IMR-90 (cell line): ENCODE measurements at regions not wholly inside any gene's neighbourhood (a gene's known extent, or its start where the extent isn't known, plus 50 kb on each side); places are given as distances from the start of the nearest gene placed in this dataset.

Source experiments
- ATAC-seq: fragments of 200-7000 bp; cut with Tn5 transposase; 2 replicates; pipeline ENCODE4 v1.9.1; 2020; ENCODE audit warnings: low read depth, mild to moderate bottlenecking, moderate library complexity
- BruUV-seq: library from RNA; stranded (reverse); fragments of 400-500 nt; replicated peaks from 2 replicates; lab custom pipeline; 2021; lab: Mats Ljungman, UMichigan
- CTCF ChIA-PET: fragments of 300-600 bp; formaldehyde crosslinking; extraction: SDS; loops from one replicate; lab custom pipeline; 2021; ENCODE audit warnings: antibody characterized with exemption; lab: Yijun Ruan, JAX
- POLR2A ChIA-PET: fragments of 300-600 bp; sonication (Branson Sonifier 250); formaldehyde crosslinking; loops from one replicate; lab custom pipeline; 2022; ENCODE audit warnings: antibody characterized with exemption; ENCODE audit not compliant: unreplicated experiment; lab: Charles Lee
- DNase-seq: peaks from one replicate; pipeline ENCODE4 v3.0.0; 2013
- H2AFZ ChIP-seq: replicated peaks from 2 replicates; pipeline ENCODE3; 2013; ENCODE audit warnings: low read length, mild to moderate bottlenecking; ENCODE audit not compliant: poor library complexity
- H2AK5ac ChIP-seq: 2 replicates; pipeline ENCODE4 v1.6.1; 2013; ENCODE audit warnings: low read depth, low read length, inconsistent platforms
- H2AK9ac ChIP-seq: replicated peaks from 2 replicates; pipeline ENCODE3; 2013; ENCODE audit warnings: mild to moderate bottlenecking, low read depth, low read length, moderate library complexity; ENCODE audit not compliant: poor library complexity
- H2BK120ac ChIP-seq: 2 replicates; pipeline ENCODE4 v1.6.1; 2013; ENCODE audit warnings: low read depth, low read length, inconsistent platforms
- H2BK15ac ChIP-seq: 3 replicates; pipeline ENCODE4 v1.6.1; 2013; ENCODE audit warnings: low read depth, low read length, inconsistent platforms
- H2BK20ac ChIP-seq: 2 replicates; pipeline ENCODE4 v1.6.1; 2013; ENCODE audit warnings: low read depth, mild to moderate bottlenecking, inconsistent platforms, low read length, moderate library complexity
- H2BK5ac ChIP-seq: 2 replicates; pipeline ENCODE4 v1.6.1; 2013; ENCODE audit warnings: mild to moderate bottlenecking, low read depth, low read length, inconsistent platforms; ENCODE audit not compliant: poor library complexity, severe bottlenecking
- H3K14ac ChIP-seq: replicated peaks from 2 replicates; pipeline ENCODE4 v1.6.1; 2013; ENCODE audit warnings: low read depth, low read length, inconsistent platforms
- H3K18ac ChIP-seq: 2 replicates; pipeline ENCODE4 v1.6.1; 2013; ENCODE audit warnings: low read depth, low read length, control low read depth
- H3K23ac ChIP-seq: 2 replicates; pipeline ENCODE4 v1.6.1; 2013; ENCODE audit warnings: low read depth, low read length, inconsistent platforms
- H3K27ac ChIP-seq: 2 replicates; pipeline ENCODE4 v1.5.1; 2013; ENCODE audit warnings: mild to moderate bottlenecking, control low read depth, low read length; ENCODE audit not compliant: insufficient read depth
- H3K27me3 ChIP-seq: 2 replicates; pipeline ENCODE4 v1.6.1; 2013; ENCODE audit warnings: low read length; ENCODE audit not compliant: control insufficient read depth, insufficient read depth
- H3K36me3 ChIP-seq: 2 replicates; pipeline ENCODE4 v1.6.1; 2013; ENCODE audit warnings: low read length, mixed read lengths; ENCODE audit not compliant: control insufficient read depth, insufficient read depth
- H3K4ac ChIP-seq: 2 replicates; pipeline ENCODE4 v1.6.1; 2013; ENCODE audit warnings: low read depth, low read length, inconsistent platforms
- H3K4me1 ChIP-seq: 2 replicates; pipeline ENCODE4 v1.6.1; 2013; ENCODE audit warnings: low read length, mixed read lengths; ENCODE audit not compliant: control insufficient read depth, insufficient read depth
- H3K4me2 ChIP-seq: 2 replicates; pipeline ENCODE4 v1.6.1; 2013; ENCODE audit warnings: low read depth, mild to moderate bottlenecking, control low read depth, low read length, moderate library complexity
- H3K4me3 ChIP-seq: 2 replicates; pipeline ENCODE4 v1.5.1; 2013; ENCODE audit warnings: low read depth, mild to moderate bottlenecking, control low read depth, low read length, moderate library complexity; ENCODE audit not compliant: insufficient read depth
- H3K56ac ChIP-seq: 2 replicates; pipeline ENCODE4 v1.6.1; 2013; ENCODE audit warnings: low read length, inconsistent platforms; ENCODE audit not compliant: insufficient read depth; ENCODE audit errors: extremely low read depth
- H3K79me1 ChIP-seq, 2 experiments: 2 replicates each; pipeline ENCODE4 v1.6.1; 2013; ENCODE audit warnings: low read length in 2 of 2, inconsistent platforms in 1 of 2, low read depth in 1 of 2
- H3K9ac ChIP-seq: 2 replicates; pipeline ENCODE4 v1.6.1; 2013; ENCODE audit warnings: low read depth, low read length, control low read depth
- H3K9me1 ChIP-seq: 2 replicates; pipeline ENCODE4 v1.6.1; 2013; ENCODE audit warnings: low read length, inconsistent platforms; ENCODE audit not compliant: insufficient read depth
- H3K9me3 ChIP-seq: 2 replicates; pipeline ENCODE4 v1.6.1; 2013; ENCODE audit warnings: low read length; ENCODE audit not compliant: control insufficient read depth, insufficient read depth
- H4K20me1 ChIP-seq: 2 replicates; pipeline ENCODE4 v1.6.1; 2013; ENCODE audit warnings: low read length, inconsistent platforms; ENCODE audit not compliant: insufficient read depth
- H4K5ac ChIP-seq: 2 replicates; pipeline ENCODE4 v1.6.1; 2013; ENCODE audit warnings: mild to moderate bottlenecking, low read depth, low read length, control low read depth
- H4K8ac ChIP-seq, 2 experiments: 2 replicates each; pipeline ENCODE4 v1.6.1; 2013; ENCODE audit warnings: low read depth in 2 of 2, low read length in 2 of 2, control low read depth in 1 of 2, inconsistent platforms in 1 of 2
- H4K91ac ChIP-seq: 2 replicates; pipeline ENCODE4 v1.6.1; 2013; ENCODE audit warnings: low read depth, low read length, inconsistent platforms; ENCODE audit not compliant: insufficient read depth
- MAFK ChIP-seq: IDR thresholded peaks from 2 replicates; pipeline ENCODE4 v1.6.1; 2012; ENCODE audit warnings: low read depth, low read length, improper control_type of control experiment
- RAD21 ChIP-seq: IDR thresholded peaks from 2 replicates; pipeline ENCODE4 v1.6.1; 2012; ENCODE audit warnings: low read length, improper control_type of control experiment
- WGBS, 2 experiments: methylation state at CpG; one replicate each; pipeline versions ENCODE4 v1.1.5 to v1.1.7; 2013; ENCODE audit warnings: missing lambda C conversion rate in 2 of 2; ENCODE audit not compliant: insufficient read length in 1 of 2; ENCODE audit errors: extremely low coverage in 2 of 2; 5-methylcytosine and 5-hydroxymethylcytosine counted together
- dilution Hi-C: fragments of 300-500 bp; cut with HindIII; formaldehyde crosslinking; loops from one replicate; pipeline ENCODE4 v1.14.3; 2018; ENCODE audit warnings: low sequenced_read_pairs; ENCODE audit not compliant: unreplicated experiment
- in situ Hi-C: fragments of 300-500 bp; cut with MboI; formaldehyde crosslinking; loops from 3 replicates; pipeline ENCODE4 v1.14.3; 2019; ENCODE audit warnings: low sequenced_read_pairs, inconsistent platforms, mixed read lengths
- intact Hi-C: fragments of 100-400 bp; cut with micrococcal nuclease; formaldehyde crosslinking; loops from 2 replicates; pipeline ENCODE4 v1.10.0; 2022

GRCh38 chr1:195765099-195765498, 843.1 kb downstream of the KCNT2 start:
- Histone ChIP-seq H3K14ac (no peak overlapping the region), H3K4me2 (no peak overlapping the region), H2AK5ac (no peak overlapping the region), H3K9ac (no peak overlapping the region), H4K8ac (no peak overlapping the region), H2BK5ac (no peak overlapping the region), H3K4ac (no peak overlapping the region), H3K9me1 (no peaks in the 10 kb centered on the region), H3K9me3 (no peaks in the 10 kb centered on the region), H2AFZ (no peak overlapping the region), H4K20me1 (no peaks in the 10 kb centered on the region), H4K91ac (no peak overlapping the region), H3K36me3 (no peaks in the 10 kb centered on the region), H3K27ac (no peak overlapping the region), H2BK15ac (no peak overlapping the region), H3K79me1 (no peaks in the 10 kb centered on the region), H3K4me1 (peaks cover 2% of the 10 kb centered on the region), H3K27me3 (no peaks in the 10 kb centered on the region), H2BK120ac (no peak overlapping the region), H3K23ac (no peak overlapping the region), H2BK20ac (no peak overlapping the region), H2AK9ac (no peak overlapping the region), H4K5ac (no peak overlapping the region), H3K56ac (no peak overlapping the region), H3K18ac (no peak overlapping the region), H3K4me3 (no peak overlapping the region)
- WGBS, 2 experiments, result no CpG with 5 or more reads among the region's 1 CpG
- CTCF ChIA-PET, result no interaction called here
- POLR2A ChIA-PET, result no interaction called here
- ATAC-seq (no peak), DNase-seq (no peak)
- in situ Hi-C loops, result no loop called here
- TF ChIP-seq RAD21 (no peak), MAFK (peak; percentile 51; the same call in 1 of the 2 replicates)
- dilution Hi-C loops, result no loop called here
- intact Hi-C loops, result no loop called here
- no TSS peak for BruUV-seq
